Loucy (cell line): ENCODE measurements at regions not wholly inside any gene's neighbourhood (a gene's known extent, or its start where the extent isn't known, plus 50 kb on each side); places are given as distances from the start of the nearest gene placed in this dataset.

Experiments
- EZH2phosphoT487 ChIP-seq: fragments of 200-600 bp; IDR thresholded peaks from 2 replicates; pipeline ENCODE4 v1.6.1; 2018; ENCODE audit warnings: antibody characterized with exemption, mild to moderate bottlenecking, moderate library complexity, borderline replicate concordance
- TF ChIP-seq, protein P1 (sequence below): fragments of 200-600 bp; sonication (generic); conservative IDR thresholded peaks from 2 replicates; pipeline ENCODE4 v1.5.1; 2014; ENCODE audit warnings: mild to moderate bottlenecking, antibody characterized with exemption, low read length

DNA sequence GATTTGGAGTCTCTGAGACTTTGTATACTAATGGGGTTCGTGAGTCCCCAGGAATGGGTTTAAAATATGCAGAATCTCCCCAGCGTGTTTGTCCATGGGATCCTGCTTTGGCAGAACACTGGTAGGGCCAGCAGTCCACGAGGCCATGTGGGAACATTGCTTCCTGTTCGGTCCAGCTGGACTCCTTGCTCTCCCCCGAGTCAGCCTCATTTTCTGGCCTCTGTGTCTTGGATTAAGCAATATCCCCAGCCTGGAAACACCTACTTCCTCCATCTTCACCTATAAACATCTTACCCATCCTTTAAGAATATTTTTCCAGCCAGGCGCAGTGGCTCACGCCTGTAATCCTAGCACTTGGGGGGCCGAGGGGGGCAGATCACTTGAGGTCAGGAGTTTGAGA, 142.4 kb downstream of the NAV1 start:
- TF ChIP-seq, protein P1, sequence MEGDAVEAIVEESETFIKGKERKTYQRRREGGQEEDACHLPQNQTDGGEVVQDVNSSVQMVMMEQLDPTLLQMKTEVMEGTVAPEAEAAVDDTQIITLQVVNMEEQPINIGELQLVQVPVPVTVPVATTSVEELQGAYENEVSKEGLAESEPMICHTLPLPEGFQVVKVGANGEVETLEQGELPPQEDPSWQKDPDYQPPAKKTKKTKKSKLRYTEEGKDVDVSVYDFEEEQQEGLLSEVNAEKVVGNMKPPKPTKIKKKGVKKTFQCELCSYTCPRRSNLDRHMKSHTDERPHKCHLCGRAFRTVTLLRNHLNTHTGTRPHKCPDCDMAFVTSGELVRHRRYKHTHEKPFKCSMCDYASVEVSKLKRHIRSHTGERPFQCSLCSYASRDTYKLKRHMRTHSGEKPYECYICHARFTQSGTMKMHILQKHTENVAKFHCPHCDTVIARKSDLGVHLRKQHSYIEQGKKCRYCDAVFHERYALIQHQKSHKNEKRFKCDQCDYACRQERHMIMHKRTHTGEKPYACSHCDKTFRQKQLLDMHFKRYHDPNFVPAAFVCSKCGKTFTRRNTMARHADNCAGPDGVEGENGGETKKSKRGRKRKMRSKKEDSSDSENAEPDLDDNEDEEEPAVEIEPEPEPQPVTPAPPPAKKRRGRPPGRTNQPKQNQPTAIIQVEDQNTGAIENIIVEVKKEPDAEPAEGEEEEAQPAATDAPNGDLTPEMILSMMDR = no peak
- no peak for TF ChIP-seq EZH2phosphoT487
